ENCODE measurements at regions not wholly inside any gene's neighbourhood (a gene's known extent, or its start where the extent isn't known, plus 50 kb on each side); places are given as distances from the start of the nearest gene placed in this dataset.

DNA sequence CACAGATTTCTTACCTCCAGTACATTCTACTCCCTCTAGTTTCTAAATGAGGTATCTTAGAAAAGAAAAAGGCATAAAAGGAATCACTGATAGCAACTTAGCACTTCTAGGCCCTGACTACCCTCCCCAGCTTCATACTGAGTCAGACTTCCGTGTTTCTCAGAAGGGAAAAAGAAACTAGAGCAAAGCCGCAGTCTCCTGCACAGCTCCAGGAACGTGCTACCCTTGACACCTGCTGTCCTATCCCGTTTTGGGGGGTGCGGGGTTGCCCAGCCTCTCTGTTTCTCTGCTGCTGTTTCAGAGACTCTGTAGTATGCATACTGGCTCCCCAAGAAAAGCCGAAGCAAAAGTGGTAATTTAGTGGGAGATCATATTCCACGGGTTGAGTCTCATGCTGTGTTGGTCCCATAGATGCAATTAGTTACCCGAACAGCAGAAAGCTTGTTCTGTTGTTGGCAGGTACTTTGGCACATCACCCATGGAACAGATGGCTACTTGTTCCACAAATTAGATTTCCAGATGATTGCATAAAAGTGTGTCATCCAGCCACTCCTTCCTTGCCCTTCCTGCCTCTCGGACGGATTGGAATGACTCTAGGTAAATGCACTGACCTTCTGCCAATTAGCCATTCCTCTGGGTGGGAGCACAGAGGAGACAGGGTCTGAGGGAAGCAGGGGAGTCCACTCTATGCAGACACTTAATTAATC is 438.1 kb downstream of the FUT8 start:
- no peak for TF ChIP-seq POLR2A (IDR thresholded peaks at IDR 0.05; ENCODE audit: low read length)
- no peak for TF ChIP-seq GATA1 (IDR thresholded peaks at IDR 0.05; ENCODE audit: low read depth, low read length)

All from erythroblast (primary cell).